Stimulated activated CD4-positive, alpha-beta T cell treated with anti-CD3 and anti-CD28 coated beads, Interleukin-15, amount 100 ng/mL, for 1 hour (primary cell): ENCODE measurements at regions not wholly inside any gene's neighbourhood (a gene's known extent, or its start where the extent isn't known, plus 50 kb on each side); places are given as distances from the start of the nearest gene placed in this dataset.

ENCODE experiments used
- DNase-seq, 2 donors: peaks; one replicate each; pipeline ENCODE4 v3.0.0-alpha.2; 2020; ENCODE audit warnings: low read depth in 1 of 2, low spot score in 1 of 2

GRCh38 chr10:91035650-91036292 lies 114.9 kb upstream of the ANKRD1 start:
- DNase-seq: no peak

DNA sequence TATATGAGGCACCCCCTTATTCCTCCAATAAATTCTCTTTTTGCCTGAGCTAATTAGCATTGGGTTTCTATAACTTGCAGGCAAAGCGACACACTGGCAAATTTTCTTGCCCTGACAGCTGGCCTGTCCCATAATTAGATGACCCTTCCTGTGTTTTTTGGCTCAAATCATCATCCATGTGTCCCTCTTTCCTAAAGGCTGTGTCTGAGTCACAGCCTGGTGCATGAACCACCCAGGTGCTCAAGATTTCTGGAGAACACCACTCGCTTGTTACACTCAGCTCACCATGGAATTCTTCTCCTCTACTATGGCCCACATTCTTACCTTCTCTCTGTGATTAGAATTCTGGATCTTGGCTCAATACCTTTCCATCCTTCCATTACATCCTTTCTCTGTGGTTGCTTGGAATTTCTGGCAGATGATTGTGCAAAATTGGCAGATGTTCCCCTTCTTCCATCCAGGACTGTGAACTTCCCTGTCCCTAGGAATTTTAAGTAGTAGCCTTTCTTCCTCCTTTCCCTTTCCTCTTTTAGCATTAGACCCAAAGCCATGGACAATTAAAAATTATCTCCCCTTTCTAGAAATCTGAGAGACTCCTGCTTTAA lies 116.0 kb upstream of the ANKRD1 start:
- DNase-seq: no peak

DNA sequence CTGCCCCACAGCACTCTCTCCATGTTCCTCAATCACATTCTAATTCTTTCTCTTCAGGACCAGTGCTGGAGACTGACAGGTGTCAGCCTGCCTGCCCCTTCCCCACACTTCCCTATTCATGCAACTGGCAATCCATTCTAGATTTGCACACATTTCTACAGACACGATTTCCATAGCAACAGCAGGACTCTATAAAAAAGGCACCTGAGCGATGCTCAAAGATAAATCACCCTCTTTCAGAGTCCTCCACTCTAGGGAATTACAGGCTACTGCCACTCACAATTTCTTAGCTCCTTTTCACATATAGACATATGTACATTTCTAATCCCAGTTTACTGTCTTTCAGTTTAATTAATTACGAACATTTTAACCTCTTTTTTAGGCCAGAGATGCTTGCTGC lies 118.1 kb upstream of the ANKRD1 start:
- DNase-seq: no peak

GRCh38 chr10:91040343-91040742 lies 119.5 kb upstream of the ANKRD1 start:
- DNase-seq: no peak

GRCh38 chr10:91042069-91042468 lies 121.2 kb upstream of the ANKRD1 start:
- no peak for DNase-seq

DNA sequence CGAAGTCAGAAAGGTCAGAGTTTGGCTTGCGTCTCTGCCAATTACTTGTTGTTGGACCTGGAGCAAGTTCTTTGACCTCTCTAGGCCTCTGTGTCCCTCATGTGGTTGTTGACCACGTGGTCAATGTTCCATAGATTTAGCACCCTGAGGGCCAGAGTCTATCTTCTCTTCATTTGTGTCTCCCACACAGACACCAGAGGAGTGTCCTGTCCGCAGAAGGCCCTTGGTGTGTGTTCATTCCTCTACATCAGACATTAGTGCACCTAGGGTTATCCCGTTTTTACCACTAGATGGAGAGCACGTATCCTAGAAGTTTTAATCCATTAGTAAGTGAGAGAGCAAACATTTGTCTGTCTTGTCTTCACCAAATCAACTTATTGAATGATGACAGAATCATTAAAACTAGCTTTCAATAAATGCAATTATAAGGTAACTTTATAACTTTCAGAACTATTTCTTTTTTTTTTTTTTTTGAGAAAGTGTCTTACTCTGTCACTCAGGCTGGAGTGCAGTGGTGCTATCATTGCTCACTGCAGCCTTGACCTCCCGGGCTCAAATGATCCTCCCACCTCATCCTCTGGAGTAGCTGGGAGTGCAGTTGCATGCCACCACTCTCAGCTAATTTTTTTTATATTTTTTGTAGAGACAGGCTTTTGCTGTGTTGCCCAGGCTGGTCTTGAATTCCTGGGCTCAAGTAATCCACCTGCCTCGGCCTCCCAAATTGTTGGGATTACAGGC lies 122.5 kb upstream of the ANKRD1 start:
- no peak for DNase-seq

- no peak for DNase-seq
Observed at GRCh38 chr10:91046869-91047268, 126.0 kb upstream of the ANKRD1 start.

DNA sequence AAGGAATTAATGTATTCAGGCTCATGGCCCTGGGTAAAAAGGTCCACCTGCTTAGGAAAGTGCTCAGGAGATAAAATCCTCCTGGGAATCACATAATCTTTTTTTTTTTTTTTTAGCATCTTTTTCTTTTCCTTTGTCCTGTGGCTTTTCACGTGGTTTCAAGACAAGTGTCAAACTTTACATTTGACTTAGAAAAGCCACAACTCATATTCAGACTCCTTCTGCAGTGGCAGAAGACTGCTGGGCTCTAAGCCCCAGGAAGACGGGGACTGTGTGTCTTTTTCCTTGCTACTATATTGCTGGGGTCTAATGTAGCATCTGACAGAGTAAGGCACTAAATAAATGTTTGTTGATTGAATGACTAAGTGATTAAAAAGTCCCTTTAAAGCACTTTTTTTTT lies 127.5 kb upstream of the ANKRD1 start:
- no peak for DNase-seq

GRCh38 chr10:91049296-91049987 lies 128.6 kb upstream of the ANKRD1 start:
- DNase-seq: no peak

DNA sequence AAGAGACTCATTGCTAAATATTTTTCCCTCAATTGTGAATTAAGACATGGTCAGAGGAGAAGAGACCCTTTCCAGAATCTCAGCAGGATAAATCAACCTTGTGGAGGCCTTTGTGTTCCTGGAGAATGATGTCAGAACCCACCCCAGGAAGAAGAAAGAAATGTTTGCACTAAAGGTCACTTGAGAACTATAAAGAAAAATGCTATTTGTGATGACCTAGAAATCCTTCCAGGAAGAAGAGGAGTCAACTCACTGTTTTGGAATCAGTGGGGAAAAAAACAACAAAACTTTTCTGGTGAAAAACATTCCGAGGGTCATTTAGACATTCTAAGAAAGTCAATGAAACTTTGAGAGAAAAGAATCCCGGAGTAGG lies 129.1 kb upstream of the ANKRD1 start:
- DNase-seq: no peak

DNA sequence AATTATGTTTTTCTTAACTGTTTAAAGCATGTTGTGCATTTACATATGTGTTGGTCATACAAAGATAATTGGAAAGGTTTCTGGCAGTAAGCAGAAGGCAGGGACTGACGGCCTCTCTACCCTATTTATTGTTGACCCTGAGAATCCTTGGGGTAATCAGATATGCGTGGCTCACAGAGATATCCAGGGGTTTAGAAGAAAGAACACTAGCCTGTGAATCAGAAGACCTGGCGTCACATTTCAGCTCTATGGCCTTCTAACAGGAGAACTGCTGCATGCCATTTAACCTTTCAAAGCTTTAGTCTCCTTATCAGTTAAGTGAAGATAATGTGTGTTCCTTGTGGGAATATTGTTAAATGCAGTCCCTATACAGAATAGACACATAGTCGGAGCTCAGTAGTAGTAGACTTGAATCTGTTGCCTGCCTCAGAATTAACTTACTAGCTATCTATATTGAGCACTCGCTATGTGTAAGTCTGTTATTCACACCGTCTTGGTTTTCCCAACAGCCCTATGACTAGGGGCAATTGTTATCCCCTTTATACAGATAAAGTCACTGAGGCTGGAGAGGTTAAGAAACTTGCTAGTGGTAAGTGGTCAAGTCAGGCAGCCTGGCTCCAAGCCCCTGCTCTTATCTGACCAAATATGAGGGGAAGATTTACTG lies 129.6 kb upstream of the ANKRD1 start:
- DNase-seq: no peak

DNA sequence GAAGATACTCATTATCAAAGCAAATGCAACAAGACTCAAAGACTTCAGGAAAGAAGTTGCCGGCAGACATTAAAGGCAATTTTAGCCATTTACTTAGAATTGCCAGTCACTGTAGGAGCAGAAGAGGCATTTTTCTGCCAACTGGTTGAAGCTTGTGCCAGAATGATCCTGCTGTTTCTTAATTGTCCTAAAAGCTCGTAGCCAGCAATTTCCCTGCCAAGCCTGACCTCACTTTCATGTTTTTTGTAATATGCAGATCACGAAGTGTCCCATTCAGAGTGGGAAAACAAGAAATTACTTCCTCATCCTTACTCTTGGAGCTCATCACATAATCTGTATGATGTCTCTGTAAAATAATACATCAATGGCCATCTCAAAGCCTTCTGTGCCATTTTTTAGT lies 130.9 kb upstream of the ANKRD1 start:
- no peak for DNase-seq

DNA sequence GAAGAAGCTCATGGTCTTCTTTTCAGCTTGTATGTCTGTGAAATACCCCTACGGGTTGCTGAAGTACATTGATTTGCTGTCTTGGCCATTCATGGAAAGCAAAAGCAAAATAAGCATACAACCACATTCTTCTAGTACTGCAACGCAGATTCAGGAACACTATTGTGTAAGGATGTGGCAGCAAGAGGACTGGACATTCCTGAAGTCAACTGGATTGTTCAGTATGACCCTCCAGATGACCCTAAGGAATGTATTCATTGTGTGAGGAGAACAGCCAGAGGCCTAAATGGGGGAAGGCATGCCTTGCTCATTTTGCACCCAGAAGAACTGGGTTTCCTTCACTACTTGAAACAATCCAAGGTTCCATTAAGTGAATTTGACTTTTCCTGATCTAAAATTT lies 133.4 kb upstream of the ANKRD1 start:
- no peak for DNase-seq

- no peak for DNase-seq
Observed at GRCh38 chr10:91061187-91061586, 140.3 kb upstream of the ANKRD1 start.

GRCh38 chr10:91061608-91062007 lies 140.7 kb upstream of the ANKRD1 start:
- no peak for DNase-seq

DNA sequence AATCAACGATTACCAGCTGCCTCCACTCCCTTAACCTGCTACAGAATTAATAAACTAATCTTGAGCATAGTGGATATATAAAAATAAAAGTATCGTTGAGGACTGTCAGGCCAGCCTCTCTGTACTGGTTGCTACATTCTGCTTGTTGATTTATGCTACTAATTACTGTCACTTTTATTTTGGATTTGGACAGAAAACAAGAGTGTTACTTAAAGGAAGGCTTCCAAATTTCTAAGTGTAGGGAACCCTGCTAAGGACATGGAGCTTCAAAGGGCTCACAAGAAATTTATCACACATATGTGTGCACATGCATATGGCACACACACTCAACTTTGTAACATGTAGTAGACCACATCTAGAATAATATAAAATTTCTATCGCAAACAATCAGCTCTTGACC lies 141.2 kb upstream of the ANKRD1 start:
- no peak for DNase-seq

DNA sequence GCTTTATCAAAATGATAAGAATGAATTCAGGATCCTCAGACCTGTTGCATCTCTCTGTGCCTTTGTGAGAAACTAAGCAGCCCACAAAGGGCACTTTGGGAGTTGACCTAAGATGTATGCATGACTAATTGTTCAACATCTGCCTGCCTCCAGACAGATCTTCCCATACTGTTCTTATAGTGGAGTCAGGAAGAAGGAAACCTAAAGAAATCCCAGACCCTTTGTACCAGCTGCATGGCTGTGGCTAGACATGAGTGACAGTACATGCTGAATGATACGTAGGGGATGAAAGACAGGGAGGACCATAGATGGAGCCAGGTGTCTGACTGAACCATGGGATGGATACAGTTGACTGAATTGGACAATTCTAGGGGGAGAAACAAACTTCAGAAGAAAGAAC lies 148.7 kb upstream of the PCGF5 start:
- no peak for DNase-seq

- no peak for DNase-seq
Observed at GRCh38 chr10:91073286-91073979, 147.0 kb upstream of the PCGF5 start.

GRCh38 chr10:91076991-91077548 lies 143.4 kb upstream of the PCGF5 start:
- DNase-seq: no peak

DNA sequence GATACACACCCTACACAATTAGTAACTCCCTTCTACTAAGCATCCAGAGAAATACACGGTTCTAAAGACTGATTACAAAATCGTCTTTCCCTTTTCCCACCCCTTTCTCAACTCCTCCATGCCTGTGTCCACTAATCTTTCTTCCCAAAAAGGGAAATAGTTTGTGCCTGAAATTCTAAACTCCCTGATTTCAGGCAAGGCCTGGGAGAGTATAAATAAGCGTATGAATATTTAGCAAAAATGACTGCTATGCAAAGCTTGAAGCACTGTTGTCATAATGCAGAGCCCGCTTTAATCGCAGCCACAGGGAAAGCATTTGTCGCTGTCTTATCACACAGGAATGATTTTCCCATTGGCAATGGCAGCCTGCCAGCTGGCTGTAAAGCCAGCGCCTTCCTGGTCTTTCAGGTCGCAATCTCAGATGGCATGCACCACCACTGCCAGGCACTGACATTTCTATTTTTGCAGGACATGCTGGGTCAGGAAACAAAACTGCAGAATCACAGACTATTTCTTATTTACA lies 142.9 kb upstream of the PCGF5 start:
- DNase-seq: no peak
